Epithelial cell of esophagus (primary cell): ENCODE measurements at regions not wholly inside any gene's neighbourhood (a gene's known extent, or its start where the extent isn't known, plus 50 kb on each side); places are given as distances from the start of the nearest gene placed in this dataset.

Experiments
- DNase-seq: peaks from one replicate; pipeline ENCODE4 v3.0.0; 2010; ENCODE audit warnings: low read depth
- H3K4me3 ChIP-seq: 2 replicates; pipeline ENCODE4 v1.5.1; 2011; ENCODE audit warnings: mild to moderate bottlenecking, low read length, control low read depth
- CTCF ChIP-seq: IDR thresholded peaks from 2 replicates; pipeline ENCODE4 v1.5.1; 2011; ENCODE audit warnings: low read depth, mild to moderate bottlenecking, low read length, control low read depth, inconsistent platforms; ENCODE audit not compliant: insufficient read depth; ENCODE audit errors: missing control alignments

DNA sequence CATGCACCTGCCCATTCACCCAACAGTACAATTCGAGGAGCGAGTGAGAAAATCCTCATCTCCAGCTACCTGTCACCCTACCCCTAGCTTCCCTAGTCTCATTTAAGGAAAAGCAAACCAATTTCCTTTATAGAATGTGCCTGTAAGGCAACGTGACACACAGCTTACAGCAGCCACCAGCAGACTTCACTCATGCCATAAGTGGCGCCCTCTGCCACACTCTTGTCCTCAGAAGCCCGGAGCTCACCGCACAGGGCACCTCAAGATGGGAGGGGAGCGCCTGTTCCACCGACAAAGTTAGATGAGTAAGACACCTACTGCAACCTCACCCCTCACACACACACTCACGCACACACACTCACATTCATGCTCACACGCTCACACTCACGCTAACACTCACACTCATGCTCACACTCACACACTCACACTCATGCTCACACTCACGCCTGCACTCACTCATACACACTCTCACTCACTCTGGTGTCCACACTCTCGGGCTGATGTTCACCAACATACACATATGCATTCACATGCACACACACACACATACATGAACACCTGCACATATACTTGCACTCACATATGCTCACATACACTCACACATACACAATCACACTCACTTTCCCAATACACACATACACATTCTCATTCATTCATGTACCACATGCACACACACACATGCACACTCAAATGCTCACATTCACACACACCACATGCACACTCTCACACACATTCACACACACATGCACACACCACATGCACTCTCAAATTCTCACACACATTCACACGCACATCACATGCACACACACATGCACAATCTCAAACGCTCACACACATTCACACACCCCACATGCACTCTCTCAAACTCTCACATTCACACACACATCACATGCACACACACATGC lies 170.7 kb downstream of the PSMG1 start:
- DNase-seq, result no peak
- H3K4me3 ChIP-seq, result no peak overlapping the region
- TF ChIP-seq CTCF, result no peak

DNA sequence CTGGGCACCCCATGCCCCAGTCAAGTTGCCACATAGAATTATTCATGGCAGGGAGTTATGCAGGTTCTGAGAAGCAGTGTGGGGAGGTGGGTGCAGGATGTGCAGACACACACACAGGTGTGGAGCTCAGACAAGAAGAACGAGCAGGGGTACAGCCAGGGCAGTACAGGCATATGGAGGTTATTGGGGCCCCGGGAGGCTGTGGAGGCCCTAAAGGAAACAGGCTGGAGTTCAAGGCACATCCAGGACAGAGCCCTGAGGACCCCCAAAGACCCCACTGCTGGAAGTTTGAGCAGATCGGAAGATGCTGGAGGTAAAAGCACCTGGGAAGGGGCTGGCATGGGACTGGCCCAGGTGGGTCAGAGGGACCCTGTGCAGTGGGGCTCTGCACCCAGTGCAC lies 171.3 kb downstream of the PSMG1 start:
- H3K4me3 ChIP-seq, result no peak overlapping the region
- TF ChIP-seq CTCF, result no peak
- DNase-seq, result no peak

DNA sequence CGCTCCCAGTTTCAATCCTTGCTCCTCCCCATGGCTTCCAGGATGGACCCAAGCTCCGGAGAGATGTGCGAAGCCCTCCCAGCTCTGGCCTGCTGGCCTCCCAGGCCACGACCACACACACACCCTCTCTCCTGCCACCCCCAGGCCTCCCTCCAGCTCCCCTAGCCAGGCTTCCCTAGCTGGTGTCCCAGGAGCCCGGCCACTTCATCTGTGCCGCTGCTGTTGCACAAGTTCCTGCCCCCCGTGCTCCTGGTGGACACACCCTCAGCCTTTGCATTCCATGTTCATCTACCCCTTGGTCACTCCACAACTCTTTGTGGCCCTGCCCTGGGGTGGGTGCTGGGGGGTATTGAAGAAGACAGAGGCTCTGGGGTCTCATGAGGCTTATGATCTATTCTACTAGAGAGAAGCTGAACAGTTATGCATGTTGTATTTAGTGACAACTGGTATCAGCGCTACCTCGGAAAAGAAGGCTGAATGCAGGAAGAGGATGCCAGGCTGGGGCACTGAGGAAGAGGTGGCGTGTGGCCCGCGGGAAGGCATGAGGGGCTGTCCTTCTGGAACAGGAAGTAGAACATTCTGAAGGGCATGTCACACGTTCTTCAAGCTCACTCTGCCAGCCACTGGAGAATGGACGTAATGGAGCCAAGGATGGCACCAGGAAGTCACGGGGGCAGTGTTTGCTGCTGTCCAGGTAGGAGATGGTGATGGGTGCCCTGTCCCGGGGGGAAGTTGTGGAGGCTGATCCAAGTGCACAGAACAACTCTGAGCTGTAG lies 172.4 kb downstream of the PSMG1 start:
- no peak overlapping the region for H3K4me3 ChIP-seq
- no peak for TF ChIP-seq CTCF
- no peak for DNase-seq

DNA sequence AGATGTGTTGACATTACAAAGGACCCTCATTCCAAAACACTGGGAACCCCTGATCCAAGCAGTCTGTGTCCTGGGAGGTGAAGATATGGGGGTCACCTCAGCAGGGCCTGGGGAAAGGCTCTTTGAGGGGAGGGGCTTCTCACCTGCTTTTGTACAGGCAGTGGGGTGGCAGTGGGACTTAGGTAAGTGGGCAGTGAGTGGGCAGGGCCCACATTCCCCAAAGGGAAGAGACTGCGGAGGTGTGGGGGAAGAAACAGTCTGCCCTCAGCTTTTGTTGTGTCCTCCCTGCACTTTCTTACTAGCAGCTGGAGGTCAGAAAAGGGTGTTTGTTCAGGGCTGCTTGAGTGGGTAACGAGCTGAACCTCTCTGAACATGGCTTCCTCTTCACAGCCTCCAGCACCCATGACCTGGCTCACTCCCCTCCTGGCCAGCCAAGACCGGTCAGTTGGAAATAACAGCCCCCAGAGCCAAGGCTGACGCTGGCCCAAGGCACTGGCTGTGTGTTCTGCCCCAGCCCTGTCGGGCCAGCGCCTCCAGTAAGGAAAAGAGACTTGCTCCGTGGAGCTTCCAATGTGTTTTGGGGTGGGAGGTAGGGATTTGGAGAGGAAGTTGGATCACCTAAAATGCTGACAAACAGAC lies 173.5 kb downstream of the PSMG1 start:
- no peak for DNase-seq
- no peak for TF ChIP-seq CTCF

GRCh38 chr21:39007985-39008384 lies 175.3 kb downstream of the PSMG1 start:
- H3K4me3 ChIP-seq, result no peak overlapping the region
- no peak for DNase-seq
- TF ChIP-seq CTCF, result no peak

More for the DNA sequence above, 173.5 kb downstream of the PSMG1 start:
- no peak overlapping the region for H3K4me3 ChIP-seq

GRCh38 chr21:39007532-39007931 lies 175.7 kb downstream of the PSMG1 start:
- no peak overlapping the region for H3K4me3 ChIP-seq
- TF ChIP-seq CTCF, result no peak
- DNase-seq, result peak; percentile 96
